H9 (cell line): ENCODE measurements at regions not wholly inside any gene's neighbourhood (a gene's known extent, or its start where the extent isn't known, plus 50 kb on each side); places are given as distances from the start of the nearest gene placed in this dataset.

Source experiments
- DNase-seq: peaks from one replicate; pipeline ENCODE4 v3.0.0-alpha.2; 2017
- H2AFZ ChIP-seq: one replicate; pipeline ENCODE4 v1.6.1; 2013; ENCODE audit warnings: mild to moderate bottlenecking, low read length, control low read depth, moderate library complexity
- H2AK5ac ChIP-seq: 2 replicates; pipeline ENCODE4 v1.6.1; 2013; ENCODE audit warnings: low read length, control low read depth, mixed read lengths; ENCODE audit not compliant: insufficient read length
- H2BK120ac ChIP-seq: one replicate; pipeline ENCODE4 v1.6.1; 2013; ENCODE audit warnings: low read depth, mild to moderate bottlenecking, low read length, control low read depth, inconsistent platforms; ENCODE audit not compliant: poor library complexity, severe bottlenecking
- H2BK12ac ChIP-seq: 2 replicates; pipeline ENCODE4 v1.6.1; 2013; ENCODE audit warnings: low read length, control low read depth, mixed read lengths, low read depth; ENCODE audit not compliant: insufficient read length
- H2BK15ac ChIP-seq: 2 replicates; pipeline ENCODE4 v1.6.1; 2013; ENCODE audit warnings: low read depth, low read length, control low read depth
- H2BK20ac ChIP-seq: one replicate; pipeline ENCODE4 v1.6.1; 2013; ENCODE audit warnings: low read depth, mild to moderate bottlenecking, low read length, control low read depth, inconsistent platforms; ENCODE audit not compliant: poor library complexity, severe bottlenecking
- H2BK5ac ChIP-seq: 2 replicates; pipeline ENCODE4 v1.6.1; 2013; ENCODE audit warnings: low read length, control low read depth, mixed read lengths; ENCODE audit not compliant: insufficient read length
- H3K14ac ChIP-seq: 2 replicates; pipeline ENCODE4 v1.6.1; 2013; ENCODE audit warnings: low read length, control low read depth; ENCODE audit not compliant: insufficient read depth
- H3K18ac ChIP-seq: 2 replicates; pipeline ENCODE4 v1.6.1; 2013; ENCODE audit warnings: low read depth, mild to moderate bottlenecking, mixed read lengths, low read length, control low read depth; ENCODE audit not compliant: insufficient read length
- H3K23ac ChIP-seq: 2 replicates; pipeline ENCODE4 v1.6.1; 2013; ENCODE audit warnings: low read length, control low read depth, mixed read lengths, low read depth; ENCODE audit not compliant: insufficient read length
- H3K23me2 ChIP-seq: 2 replicates; pipeline ENCODE4 v1.6.1; 2013; ENCODE audit warnings: low read depth, mild to moderate bottlenecking, mixed read lengths, low read length, control low read depth; ENCODE audit not compliant: insufficient read length, poor library complexity, severe bottlenecking
- H3K27ac ChIP-seq: 2 replicates; pipeline ENCODE4 v1.5.1; 2013; ENCODE audit warnings: low read length, control low read depth, mixed read lengths, low read depth; ENCODE audit not compliant: insufficient read length
- H3K27me3 ChIP-seq: 2 replicates; pipeline ENCODE4 v1.6.1; 2013; ENCODE audit warnings: low read length, control low read depth, inconsistent platforms; ENCODE audit not compliant: insufficient read depth
- H3K4ac ChIP-seq: 2 replicates; pipeline ENCODE4 v1.6.1; 2013; ENCODE audit warnings: low read depth, mild to moderate bottlenecking, control low read depth, inconsistent platforms, low read length, moderate library complexity
- H3K4me1 ChIP-seq: 2 replicates; pipeline ENCODE4 v1.6.1; 2013; ENCODE audit warnings: low read length, control low read depth, inconsistent platforms; ENCODE audit not compliant: insufficient read depth
- H3K4me2 ChIP-seq: 2 replicates; pipeline ENCODE4 v1.6.1; 2013; ENCODE audit warnings: low read length, control low read depth, mixed read lengths; ENCODE audit not compliant: insufficient read length, insufficient read depth
- H3K56ac ChIP-seq: 2 replicates; pipeline ENCODE4 v1.6.1; 2013; ENCODE audit warnings: low read depth, mild to moderate bottlenecking, mixed read lengths, low read length, control low read depth; ENCODE audit not compliant: insufficient read length
- H3K79me1 ChIP-seq: 2 replicates; pipeline ENCODE4 v1.6.1; 2013; ENCODE audit warnings: low read depth, mild to moderate bottlenecking, moderate library complexity, low read length, control low read depth, inconsistent platforms; ENCODE audit not compliant: insufficient read depth, poor library complexity, severe bottlenecking
- H3K79me2 ChIP-seq: 2 replicates; pipeline ENCODE4 v1.6.1; 2013; ENCODE audit warnings: low read length, control low read depth, inconsistent platforms; ENCODE audit not compliant: insufficient read depth
- H3K9ac ChIP-seq: 2 replicates; pipeline ENCODE4 v1.6.1; 2013; ENCODE audit warnings: low read length, control low read depth, mixed read lengths; ENCODE audit not compliant: insufficient read length; ENCODE audit errors: extremely low read depth
- H3K9me3 ChIP-seq: one replicate; pipeline ENCODE4 v1.6.1; 2013; ENCODE audit warnings: low read depth, low read length, inconsistent platforms; ENCODE audit not compliant: control insufficient read depth
- H3T11ph ChIP-seq: one replicate; pipeline ENCODE4 v1.6.1; 2013; ENCODE audit warnings: mild to moderate bottlenecking, low read length, control low read depth, inconsistent platforms
- H4K20me1 ChIP-seq: one replicate; pipeline ENCODE4 v1.6.1; 2013; ENCODE audit not compliant: control insufficient read depth, insufficient read length, insufficient read depth
- H4K5ac ChIP-seq: 2 replicates; pipeline ENCODE4 v1.6.1; 2013; ENCODE audit warnings: low read depth, mild to moderate bottlenecking, mixed read lengths, low read length, control low read depth; ENCODE audit not compliant: insufficient read length
- H4K8ac ChIP-seq: replicated peaks from 2 replicates; pipeline ENCODE4 v1.6.1; 2013; ENCODE audit warnings: low read length, control low read depth, mixed read lengths, low read depth; ENCODE audit not compliant: insufficient read length
- H4K91ac ChIP-seq: 2 replicates; pipeline ENCODE4 v1.6.1; 2013; ENCODE audit warnings: low read depth, mild to moderate bottlenecking, moderate library complexity, mixed read lengths, low read length, control low read depth; ENCODE audit not compliant: insufficient read length
- H3K27ac Mint-ChIP-seq, 3 experiments: 2 replicates in 2 of 3; 3 replicates in 1 of 3; pipeline ENCODE4 v1.8.0; 2020 to 2021; ENCODE audit warnings: mixed read lengths in 3 of 3, mild to moderate bottlenecking in 1 of 3, moderate library complexity in 1 of 3
- H3K27me3 Mint-ChIP-seq: 2 replicates; pipeline ENCODE4 v1.8.0; 2021; ENCODE audit warnings: low read depth, mild to moderate bottlenecking, moderate library complexity, mixed read lengths
- H3K36me3 Mint-ChIP-seq, 3 experiments: 2 replicates in 2 of 3; 3 replicates in 1 of 3; pipeline ENCODE4 v1.8.0; 2020 to 2021; ENCODE audit warnings: low read depth in 3 of 3, mixed read lengths in 3 of 3; ENCODE audit not compliant: insufficient read depth in 1 of 3
- H3K4me1 Mint-ChIP-seq, 2 experiments: 2 replicates each; pipeline ENCODE4 v1.8.0; 2020; ENCODE audit warnings: mixed read lengths in 2 of 2
- H3K4me3 Mint-ChIP-seq, 2 experiments: 2 replicates in 1 of 2; 3 replicates in 1 of 2; pipeline ENCODE4 v1.8.0; 2020 to 2021; ENCODE audit warnings: mild to moderate bottlenecking in 2 of 2, mixed read lengths in 2 of 2, moderate library complexity in 1 of 2
- H3K9me3 Mint-ChIP-seq, 2 experiments: 2 replicates in 1 of 2; 3 replicates in 1 of 2; pipeline ENCODE4 v1.8.0; 2020; ENCODE audit warnings: mild to moderate bottlenecking in 2 of 2, mixed read lengths in 2 of 2, moderate library complexity in 1 of 2
- CTCF ChIP-seq: fragments of 200-600 bp; sonication (generic); conservative IDR thresholded peaks from 3 replicates; pipeline ENCODE4 v1.8.0; 2021; ENCODE audit warnings: antibody characterized with exemption, mild to moderate bottlenecking
- WGBS: extraction: QIAGEN DNeasy Blood & Tissue Kit; methylation state at CpG from one replicate; pipeline ENCODE4 v1.1.7; 2013; ENCODE audit warnings: missing lambda C conversion rate, low lambda C conversion rate, mixed read lengths; ENCODE audit not compliant: insufficient read length; ENCODE audit errors: extremely low coverage; 5-methylcytosine and 5-hydroxymethylcytosine counted together

GRCh38 chr21:24316277-24316922 is 1290.9 kb downstream of the MRPL39 start:
- Mint-ChIP-seq H3K4me3 (no peak overlapping the region), H3K36me3 (peaks cover 0 to 3% (median 0%) of the 10 kb centered on the region in 3 experiments; a peak in 2 of 7 replicates), H3K27me3 (no peaks in the 10 kb centered on the region), H3K27ac (no peak overlapping the region), H3K4me1 (no peaks in the 10 kb centered on the region), H3K9me3 (peaks cover 32 to 51% of the 10 kb centered on the region in 2 experiments)
- Histone ChIP-seq H2AFZ (no peak overlapping the region), H3T11ph (no peak overlapping the region), H2BK12ac (no peak overlapping the region), H3K4ac (no peak overlapping the region), H4K8ac (no peak overlapping the region), H2BK15ac (no peak overlapping the region), H3K4me1 (no peaks in the 10 kb centered on the region), H4K91ac (no peak overlapping the region), H4K20me1 (no peaks in the 10 kb centered on the region), H3K79me1 (no peaks in the 10 kb centered on the region), H3K23me2 (no peaks in the 10 kb centered on the region), H2BK5ac (no peak overlapping the region), H3K23ac (no peak overlapping the region), H2BK120ac (no peak overlapping the region), H4K5ac (no peak overlapping the region), H3K56ac (no peak overlapping the region), H2AK5ac (no peak overlapping the region), H3K9me3 (no peaks in the 10 kb centered on the region), H3K27me3 (no peaks in the 10 kb centered on the region), H3K4me2 (no peak overlapping the region), H3K18ac (no peak overlapping the region), H3K27ac (no peak overlapping the region), H3K79me2 (no peaks in the 10 kb centered on the region), H3K14ac (no peak overlapping the region), H3K9ac (no peak overlapping the region), H2BK20ac (no peak overlapping the region)
- WGBS: no CpG with 5 or more reads among the region's 1 CpG
- TF ChIP-seq CTCF: no peak
- DNase-seq: no peak
